ENCODE measurements at regions not wholly inside any gene's neighbourhood (a gene's known extent, or its start where the extent isn't known, plus 50 kb on each side); places are given as distances from the start of the nearest gene placed in this dataset.

DNA sequence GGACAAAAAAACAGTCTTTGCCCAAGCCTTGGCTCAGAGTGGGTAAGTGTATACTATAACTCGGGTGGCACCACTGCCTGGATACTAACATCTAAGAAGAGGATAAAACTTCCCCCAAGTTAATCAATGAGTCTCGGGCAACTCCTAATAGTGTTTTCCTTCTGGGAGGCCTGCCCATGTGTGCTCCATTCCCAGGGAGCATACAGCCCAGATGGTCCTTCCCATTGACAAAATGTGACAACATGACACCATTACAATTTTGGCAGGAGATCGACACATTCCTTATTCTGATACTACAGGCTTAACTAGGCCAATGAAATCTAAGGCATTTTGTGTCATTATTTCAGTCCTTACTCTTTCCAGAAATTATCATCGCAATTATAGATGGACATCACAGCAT, 52.7 kb upstream of the CRIM1 start:
- TF ChIP-seq, protein P1, sequence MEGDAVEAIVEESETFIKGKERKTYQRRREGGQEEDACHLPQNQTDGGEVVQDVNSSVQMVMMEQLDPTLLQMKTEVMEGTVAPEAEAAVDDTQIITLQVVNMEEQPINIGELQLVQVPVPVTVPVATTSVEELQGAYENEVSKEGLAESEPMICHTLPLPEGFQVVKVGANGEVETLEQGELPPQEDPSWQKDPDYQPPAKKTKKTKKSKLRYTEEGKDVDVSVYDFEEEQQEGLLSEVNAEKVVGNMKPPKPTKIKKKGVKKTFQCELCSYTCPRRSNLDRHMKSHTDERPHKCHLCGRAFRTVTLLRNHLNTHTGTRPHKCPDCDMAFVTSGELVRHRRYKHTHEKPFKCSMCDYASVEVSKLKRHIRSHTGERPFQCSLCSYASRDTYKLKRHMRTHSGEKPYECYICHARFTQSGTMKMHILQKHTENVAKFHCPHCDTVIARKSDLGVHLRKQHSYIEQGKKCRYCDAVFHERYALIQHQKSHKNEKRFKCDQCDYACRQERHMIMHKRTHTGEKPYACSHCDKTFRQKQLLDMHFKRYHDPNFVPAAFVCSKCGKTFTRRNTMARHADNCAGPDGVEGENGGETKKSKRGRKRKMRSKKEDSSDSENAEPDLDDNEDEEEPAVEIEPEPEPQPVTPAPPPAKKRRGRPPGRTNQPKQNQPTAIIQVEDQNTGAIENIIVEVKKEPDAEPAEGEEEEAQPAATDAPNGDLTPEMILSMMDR (IDR thresholded peaks at IDR 0.05), result no peak
- no peak for TF ChIP-seq POLR2A (IDR thresholded peaks at IDR 0.05)
